ENCODE measurements at regions not wholly inside any gene's neighbourhood (a gene's known extent, or its start where the extent isn't known, plus 50 kb on each side); places are given as distances from the start of the nearest gene placed in this dataset.

GRCh38 chr13:90627813-90628212 is 719.7 kb upstream of the MIR17HG start:
- no peaks in the 10 kb centered on the region for H3K36me3 Mint-ChIP-seq
- no peaks in the 10 kb centered on the region for H3F3A ChIP-seq (ENCODE audit: low read depth)
- no peaks in the 10 kb centered on the region for H3K4me1 ChIP-seq
- H4K20me1 ChIP-seq (ENCODE audit: low read depth) = no peaks in the 10 kb centered on the region
- no peaks in the 10 kb centered on the region for H3K79me2 ChIP-seq (ENCODE audit: low read depth)
- DNase-seq (ENCODE audit: low spot score) = no peak
- no peak overlapping the region for H3K4me3 Mint-ChIP-seq
- no peak overlapping the region for H3K4me3 ChIP-seq
- no peak overlapping the region for H2AFZ ChIP-seq (replicated peaks)
- no peaks in the 10 kb centered on the region for H3K27me3 Mint-ChIP-seq (ENCODE audit: insufficient read depth, low read depth)
- no peak overlapping the region for H3K9ac ChIP-seq
- H3K27me3 ChIP-seq = no peaks in the 10 kb centered on the region
- no peak overlapping the region for H3K27ac Mint-ChIP-seq
- TF ChIP-seq CTCF (IDR thresholded peaks at IDR 0.05) (no peak), EZH2phosphoT487 (IDR thresholded peaks at IDR 0.05) (no peak)
- H3K36me3 ChIP-seq = no peaks in the 10 kb centered on the region
- no peaks in the 10 kb centered on the region for H3K9me3 ChIP-seq (ENCODE audit: low read depth)
- H3K4me2 ChIP-seq = no peak overlapping the region
- no peaks in the 10 kb centered on the region for H3K9me3 Mint-ChIP-seq
- H3K27ac ChIP-seq = no peak overlapping the region
- no peaks in the 10 kb centered on the region for H3K4me1 Mint-ChIP-seq

DNA sequence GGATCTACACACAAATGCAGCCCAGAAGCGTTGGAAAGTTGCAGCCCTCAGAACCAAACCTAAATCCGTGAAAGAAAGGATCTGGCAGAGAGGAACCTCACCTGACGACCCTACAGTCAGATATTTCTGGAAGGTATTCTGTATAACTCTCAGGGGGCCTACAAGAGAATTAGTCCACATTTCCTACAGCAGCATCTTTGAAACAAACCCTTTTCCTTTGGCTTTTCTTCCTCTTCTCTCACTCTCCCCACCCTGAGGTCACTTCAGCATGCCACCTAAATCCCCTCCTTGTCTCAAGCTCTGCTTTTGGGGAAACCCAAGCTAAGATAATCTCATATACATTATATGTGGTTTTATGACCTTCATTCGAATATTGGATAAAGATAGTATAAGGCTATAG is 719.0 kb upstream of the MIR17HG start:
- Mint-ChIP-seq H3K9me3 (no peaks in the 10 kb centered on the region), H3K27ac (no peak overlapping the region)
- TF ChIP-seq CTCF (IDR thresholded peaks at IDR 0.05) = no peak
- no peak for TF ChIP-seq EZH2phosphoT487 (IDR thresholded peaks at IDR 0.05)
- TF ChIP-seq EZH2 (IDR thresholded peaks at IDR 0.05) = no peak

GRCh38 chr13:90630716-90631115 is 716.8 kb upstream of the MIR17HG start:
- H3K79me2 ChIP-seq (ENCODE audit: low read depth) = no peaks in the 10 kb centered on the region
- H3K4me3 ChIP-seq = no peak overlapping the region
- Mint-ChIP-seq H3K27me3 (ENCODE audit: insufficient read depth, low read depth) (no peaks in the 10 kb centered on the region), H3K36me3 (no peaks in the 10 kb centered on the region), H3K4me3 (no peak overlapping the region), H3K9me3 (no peaks in the 10 kb centered on the region), H3K27ac (no peak overlapping the region), H3K4me1 (no peaks in the 10 kb centered on the region)
- H3F3A ChIP-seq (ENCODE audit: low read depth) = no peaks in the 10 kb centered on the region
- no peak overlapping the region for H2AFZ ChIP-seq (replicated peaks)
- no peaks in the 10 kb centered on the region for H3K4me1 ChIP-seq
- no peaks in the 10 kb centered on the region for H3K27me3 ChIP-seq
- H3K27ac ChIP-seq = no peak overlapping the region
- H3K36me3 ChIP-seq = no peaks in the 10 kb centered on the region
- H3K9me3 ChIP-seq (ENCODE audit: low read depth) = no peaks in the 10 kb centered on the region
- DNase-seq (ENCODE audit: low spot score) = no peak
- no peak overlapping the region for H3K9ac ChIP-seq
- TF ChIP-seq EZH2 (IDR thresholded peaks at IDR 0.05) (no peak), EZH2phosphoT487 (IDR thresholded peaks at IDR 0.05) (no peak), CTCF (IDR thresholded peaks at IDR 0.05) (no peak)
- no peak overlapping the region for H3K4me2 ChIP-seq
- no peaks in the 10 kb centered on the region for H4K20me1 ChIP-seq (ENCODE audit: low read depth)

More for the DNA sequence above, 719.0 kb upstream of the MIR17HG start:
- no peaks in the 10 kb centered on the region for H3K27me3 Mint-ChIP-seq (ENCODE audit: insufficient read depth, low read depth)
- H3K36me3 Mint-ChIP-seq = no peaks in the 10 kb centered on the region
- H3K27me3 ChIP-seq = no peaks in the 10 kb centered on the region
- DNase-seq (ENCODE audit: low spot score) = no peak
- H3K4me2 ChIP-seq = no peak overlapping the region
- no peaks in the 10 kb centered on the region for H4K20me1 ChIP-seq (ENCODE audit: low read depth)
- no peak overlapping the region for H3K4me3 Mint-ChIP-seq
- no peak overlapping the region for H3K27ac ChIP-seq
- H3K9ac ChIP-seq = no peak overlapping the region
- H3K9me3 ChIP-seq (ENCODE audit: low read depth) = no peaks in the 10 kb centered on the region
- H3K79me2 ChIP-seq (ENCODE audit: low read depth) = no peaks in the 10 kb centered on the region
- no peaks in the 10 kb centered on the region for H3K36me3 ChIP-seq
- no peak overlapping the region for H3K4me3 ChIP-seq
- H3K4me1 ChIP-seq = no peaks in the 10 kb centered on the region
- H3K4me1 Mint-ChIP-seq = no peaks in the 10 kb centered on the region
- H3F3A ChIP-seq (ENCODE audit: low read depth) = no peaks in the 10 kb centered on the region
- peak overlapping the region; percentile 22 for H2AFZ ChIP-seq (replicated peaks)

DNA sequence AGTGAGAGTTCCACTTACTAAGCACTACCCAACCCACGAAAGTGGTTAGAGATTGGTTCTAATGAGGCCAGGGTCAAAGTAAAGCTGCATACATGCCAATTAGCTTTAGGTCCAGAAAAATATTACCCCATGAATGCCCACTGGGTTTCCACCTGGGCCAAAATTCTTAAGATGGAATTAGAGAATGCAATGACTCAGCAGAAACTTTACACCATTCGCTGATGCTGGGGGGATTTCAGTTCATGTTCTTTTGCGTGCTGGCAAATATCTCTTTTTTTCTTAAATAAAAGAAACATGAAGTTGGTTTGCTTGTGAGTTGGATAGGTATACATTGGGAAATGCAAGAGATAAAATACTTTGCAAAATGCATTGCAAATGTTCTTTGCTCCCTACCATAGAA is 715.3 kb upstream of the MIR17HG start:
- DNase-seq (ENCODE audit: low spot score) = no peak
- Histone ChIP-seq H3K4me1 (no peaks in the 10 kb centered on the region), H3K4me3 (no peak overlapping the region), H3K79me2 (ENCODE audit: low read depth) (no peaks in the 10 kb centered on the region), H3K27me3 (no peaks in the 10 kb centered on the region), H2AFZ (replicated peaks) (no peak overlapping the region), H3K4me2 (no peak overlapping the region), H4K20me1 (ENCODE audit: low read depth) (no peaks in the 10 kb centered on the region), H3F3A (ENCODE audit: low read depth) (no peaks in the 10 kb centered on the region), H3K9me3 (ENCODE audit: low read depth) (no peaks in the 10 kb centered on the region), H3K36me3 (no peaks in the 10 kb centered on the region), H3K27ac (no peak overlapping the region), H3K9ac (no peak overlapping the region)
- H3K9me3 Mint-ChIP-seq = no peaks in the 10 kb centered on the region
- no peak for TF ChIP-seq CTCF (IDR thresholded peaks at IDR 0.05)
- TF ChIP-seq EZH2phosphoT487 (IDR thresholded peaks at IDR 0.05) = no peak
- TF ChIP-seq EZH2 (IDR thresholded peaks at IDR 0.05) = no peak
- no peaks in the 10 kb centered on the region for H3K27me3 Mint-ChIP-seq (ENCODE audit: insufficient read depth, low read depth)
- no peaks in the 10 kb centered on the region for H3K36me3 Mint-ChIP-seq
- H3K4me1 Mint-ChIP-seq = no peaks in the 10 kb centered on the region
- no peak overlapping the region for H3K4me3 Mint-ChIP-seq
- H3K27ac Mint-ChIP-seq = no peak overlapping the region

All from neural progenitor cell (in vitro differentiated cells).